ENCODE measurements at regions not wholly inside any gene's neighbourhood (a gene's known extent, or its start where the extent isn't known, plus 50 kb on each side); places are given as distances from the start of the nearest gene placed in this dataset.
A peak's percentile ranks its signal among the peaks of the same experiment; 100 is the strongest.

- Histone ChIP-seq H2AFZ (ENCODE audit: low read length) (peak overlapping the region; percentile 69), H3F3A (ENCODE audit: low read depth) (no peaks in the 10 kb centered on the region), H3K4me2 (ENCODE audit: low read depth, low read length, poor library complexity, severe bottlenecking) (no peak overlapping the region), H3K9ac (ENCODE audit: low read depth, low read length, poor library complexity, severe bottlenecking) (no peak overlapping the region), H3K4me3 (ENCODE audit: low read length, poor library complexity, severe bottlenecking) (no peak overlapping the region), H3K36me3 (ENCODE audit: insufficient read depth, low read length) (no peaks in the 10 kb centered on the region), H3K27me3 (ENCODE audit: insufficient read depth, low read length, poor library complexity, severe bottlenecking) (no peaks in the 10 kb centered on the region), H4K20me1 (ENCODE audit: insufficient read depth, low read length, poor library complexity, severe bottlenecking) (no peaks in the 10 kb centered on the region), H3K9me3 (ENCODE audit: insufficient read depth, low read depth, low read length) (no peaks in the 10 kb centered on the region), H3K9me2 (replicated peaks; ENCODE audit: low read depth, low read length) (no peaks in the 10 kb centered on the region), H3K79me2 (ENCODE audit: insufficient read depth, low read length) (no peaks in the 10 kb centered on the region), H3K4me1 (ENCODE audit: insufficient read depth, low read length, poor library complexity, severe bottlenecking) (peaks cover 12% of the 10 kb centered on the region)
- TF ChIP-seq CTCF (conservative IDR thresholded peaks at IDR 0.05; ENCODE audit: low read length) = no peak
- TF ChIP-seq EZH2phosphoT487 (IDR thresholded peaks at IDR 0.05; ENCODE audit: borderline replicate concordance) = no peak
These were observed 244.1 kb upstream of the MAF start for GRCh38 chr16:79844603-79845002.

- H3K27me3 ChIP-seq (ENCODE audit: insufficient read depth, low read length, poor library complexity, severe bottlenecking) = no peaks in the 10 kb centered on the region
- no peaks in the 10 kb centered on the region for H4K20me1 ChIP-seq (ENCODE audit: insufficient read depth, low read length, poor library complexity, severe bottlenecking)
- TF ChIP-seq EZH2phosphoT487 (IDR thresholded peaks at IDR 0.05; ENCODE audit: borderline replicate concordance) (no peak), CTCF (conservative IDR thresholded peaks at IDR 0.05; ENCODE audit: low read length) (no peak)
- no peak overlapping the region for H2AFZ ChIP-seq (ENCODE audit: low read length)
- no peaks in the 10 kb centered on the region for H3K36me3 ChIP-seq (ENCODE audit: insufficient read depth, low read length)
- no peaks in the 10 kb centered on the region for H3K9me3 ChIP-seq (ENCODE audit: insufficient read depth, low read depth, low read length)
- H3K9me2 ChIP-seq (replicated peaks; ENCODE audit: low read depth, low read length) = no peaks in the 10 kb centered on the region
- no peak overlapping the region for H3K9ac ChIP-seq (ENCODE audit: low read depth, low read length, poor library complexity, severe bottlenecking)
- no peak overlapping the region for H3K4me2 ChIP-seq (ENCODE audit: low read depth, low read length, poor library complexity, severe bottlenecking)
- peaks cover 12% of the 10 kb centered on the region for H3K4me1 ChIP-seq (ENCODE audit: insufficient read depth, low read length, poor library complexity, severe bottlenecking)
- no peaks in the 10 kb centered on the region for H3K79me2 ChIP-seq (ENCODE audit: insufficient read depth, low read length)
- H3F3A ChIP-seq (ENCODE audit: low read depth) = no peaks in the 10 kb centered on the region
- H3K4me3 ChIP-seq (ENCODE audit: low read length, poor library complexity, severe bottlenecking) = no peak overlapping the region
These were observed 243.1 kb upstream of the MAF start for GRCh38 chr16:79843631-79844043.

- H3K36me3 ChIP-seq (ENCODE audit: insufficient read depth, low read length) = no peaks in the 10 kb centered on the region
- no peaks in the 10 kb centered on the region for H3K27me3 ChIP-seq (ENCODE audit: insufficient read depth, low read length, poor library complexity, severe bottlenecking)
- peaks cover 12% of the 10 kb centered on the region for H3K4me1 ChIP-seq (ENCODE audit: insufficient read depth, low read length, poor library complexity, severe bottlenecking)
- no peaks in the 10 kb centered on the region for H4K20me1 ChIP-seq (ENCODE audit: insufficient read depth, low read length, poor library complexity, severe bottlenecking)
- H3K4me3 ChIP-seq (ENCODE audit: low read length, poor library complexity, severe bottlenecking) = no peak overlapping the region
- no peak overlapping the region for H2AFZ ChIP-seq (ENCODE audit: low read length)
- H3K4me2 ChIP-seq (ENCODE audit: low read depth, low read length, poor library complexity, severe bottlenecking) = no peak overlapping the region
- H3K9ac ChIP-seq (ENCODE audit: low read depth, low read length, poor library complexity, severe bottlenecking) = no peak overlapping the region
- TF ChIP-seq CTCF (conservative IDR thresholded peaks at IDR 0.05; ENCODE audit: low read length) = no peak
- no peak for TF ChIP-seq EZH2phosphoT487 (IDR thresholded peaks at IDR 0.05; ENCODE audit: borderline replicate concordance)
- H3F3A ChIP-seq (ENCODE audit: low read depth) = no peaks in the 10 kb centered on the region
- no peaks in the 10 kb centered on the region for H3K79me2 ChIP-seq (ENCODE audit: insufficient read depth, low read length)
- H3K9me2 ChIP-seq (replicated peaks; ENCODE audit: low read depth, low read length) = no peaks in the 10 kb centered on the region
- H3K9me3 ChIP-seq (ENCODE audit: insufficient read depth, low read depth, low read length) = no peaks in the 10 kb centered on the region
These were observed 242.6 kb upstream of the MAF start for GRCh38 chr16:79843145-79843544.
